GM23338 (cell line): ENCODE measurements at regions not wholly inside any gene's neighbourhood (a gene's known extent, or its start where the extent isn't known, plus 50 kb on each side); places are given as distances from the start of the nearest gene placed in this dataset.
A peak's percentile ranks its signal among the peaks of the same experiment; 100 is the strongest.

Experiments
- CREB1 ChIP-seq: fragments of 250-450 bp; sonication (Bioruptor Pico); IDR thresholded peaks from 2 replicates; pipeline ENCODE4 v1.5.0; 2020; ENCODE audit warnings: low read depth, mild to moderate bottlenecking, moderate library complexity
- EZH2 ChIP-seq: fragments of 200-600 bp; sonication (generic); IDR thresholded peaks from one replicate; pipeline ENCODE4 v1.8.0; 2017; ENCODE audit warnings: antibody characterized with exemption, mild to moderate bottlenecking, low read depth; ENCODE audit not compliant: unreplicated experiment
- TF ChIP-seq, protein P1 (sequence below): IDR thresholded peaks from one replicate; pipeline ENCODE4 v1.6.1; 2018; ENCODE audit warnings: antibody characterized with exemption; ENCODE audit not compliant: unreplicated experiment
- TF ChIP-seq, protein P2 (sequence below), 2 experiments: fragments of 200-600 bp in 1 of 2; sonication (generic) in 1 of 2; conservative IDR thresholded peaks; 2 replicates each; pipeline versions ENCODE4 v1.5.1 to v1.6.1; 2016 to 2017; ENCODE audit warnings: antibody characterized with exemption in 2 of 2, low read depth in 2 of 2, mild to moderate bottlenecking in 2 of 2, moderate library complexity in 1 of 2
- TF ChIP-seq, protein P3 (sequence below): IDR thresholded peaks from 2 replicates; pipeline ENCODE4 v1.6.1; 2016; ENCODE audit warnings: antibody characterized with exemption

DNA sequence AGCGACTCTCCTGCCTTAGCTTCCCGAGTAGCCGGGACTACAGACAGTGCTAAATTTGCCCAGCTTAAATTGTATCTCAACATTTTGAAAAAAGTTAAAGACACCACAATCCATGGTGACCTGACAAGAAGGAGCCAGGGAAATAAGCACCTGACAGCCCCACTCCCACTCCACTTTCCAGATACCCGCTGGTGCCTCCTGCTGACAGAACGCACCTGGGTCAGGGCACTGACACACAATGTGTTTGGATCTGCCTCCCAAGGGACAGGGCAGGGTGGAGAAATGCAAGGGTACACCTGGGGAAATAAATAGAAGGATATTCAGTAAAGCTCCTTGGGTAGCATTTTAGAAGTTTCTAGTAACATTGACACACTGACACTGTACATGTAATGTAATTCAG is 58.9 kb upstream of the OPN4 start:
- no peak for TF ChIP-seq CREB1 (CRISPR knock-in tag)
- TF ChIP-seq, protein P1, sequence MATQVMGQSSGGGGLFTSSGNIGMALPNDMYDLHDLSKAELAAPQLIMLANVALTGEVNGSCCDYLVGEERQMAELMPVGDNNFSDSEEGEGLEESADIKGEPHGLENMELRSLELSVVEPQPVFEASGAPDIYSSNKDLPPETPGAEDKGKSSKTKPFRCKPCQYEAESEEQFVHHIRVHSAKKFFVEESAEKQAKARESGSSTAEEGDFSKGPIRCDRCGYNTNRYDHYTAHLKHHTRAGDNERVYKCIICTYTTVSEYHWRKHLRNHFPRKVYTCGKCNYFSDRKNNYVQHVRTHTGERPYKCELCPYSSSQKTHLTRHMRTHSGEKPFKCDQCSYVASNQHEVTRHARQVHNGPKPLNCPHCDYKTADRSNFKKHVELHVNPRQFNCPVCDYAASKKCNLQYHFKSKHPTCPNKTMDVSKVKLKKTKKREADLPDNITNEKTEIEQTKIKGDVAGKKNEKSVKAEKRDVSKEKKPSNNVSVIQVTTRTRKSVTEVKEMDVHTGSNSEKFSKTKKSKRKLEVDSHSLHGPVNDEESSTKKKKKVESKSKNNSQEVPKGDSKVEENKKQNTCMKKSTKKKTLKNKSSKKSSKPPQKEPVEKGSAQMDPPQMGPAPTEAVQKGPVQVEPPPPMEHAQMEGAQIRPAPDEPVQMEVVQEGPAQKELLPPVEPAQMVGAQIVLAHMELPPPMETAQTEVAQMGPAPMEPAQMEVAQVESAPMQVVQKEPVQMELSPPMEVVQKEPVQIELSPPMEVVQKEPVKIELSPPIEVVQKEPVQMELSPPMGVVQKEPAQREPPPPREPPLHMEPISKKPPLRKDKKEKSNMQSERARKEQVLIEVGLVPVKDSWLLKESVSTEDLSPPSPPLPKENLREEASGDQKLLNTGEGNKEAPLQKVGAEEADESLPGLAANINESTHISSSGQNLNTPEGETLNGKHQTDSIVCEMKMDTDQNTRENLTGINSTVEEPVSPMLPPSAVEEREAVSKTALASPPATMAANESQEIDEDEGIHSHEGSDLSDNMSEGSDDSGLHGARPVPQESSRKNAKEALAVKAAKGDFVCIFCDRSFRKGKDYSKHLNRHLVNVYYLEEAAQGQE: no peak
- TF ChIP-seq, protein P2, sequence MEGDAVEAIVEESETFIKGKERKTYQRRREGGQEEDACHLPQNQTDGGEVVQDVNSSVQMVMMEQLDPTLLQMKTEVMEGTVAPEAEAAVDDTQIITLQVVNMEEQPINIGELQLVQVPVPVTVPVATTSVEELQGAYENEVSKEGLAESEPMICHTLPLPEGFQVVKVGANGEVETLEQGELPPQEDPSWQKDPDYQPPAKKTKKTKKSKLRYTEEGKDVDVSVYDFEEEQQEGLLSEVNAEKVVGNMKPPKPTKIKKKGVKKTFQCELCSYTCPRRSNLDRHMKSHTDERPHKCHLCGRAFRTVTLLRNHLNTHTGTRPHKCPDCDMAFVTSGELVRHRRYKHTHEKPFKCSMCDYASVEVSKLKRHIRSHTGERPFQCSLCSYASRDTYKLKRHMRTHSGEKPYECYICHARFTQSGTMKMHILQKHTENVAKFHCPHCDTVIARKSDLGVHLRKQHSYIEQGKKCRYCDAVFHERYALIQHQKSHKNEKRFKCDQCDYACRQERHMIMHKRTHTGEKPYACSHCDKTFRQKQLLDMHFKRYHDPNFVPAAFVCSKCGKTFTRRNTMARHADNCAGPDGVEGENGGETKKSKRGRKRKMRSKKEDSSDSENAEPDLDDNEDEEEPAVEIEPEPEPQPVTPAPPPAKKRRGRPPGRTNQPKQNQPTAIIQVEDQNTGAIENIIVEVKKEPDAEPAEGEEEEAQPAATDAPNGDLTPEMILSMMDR (conservative IDR thresholded peaks at IDR 0.05; ENCODE audit: low read depth in 2 of 2): peak; percentile 11 to 44; a peak in 2 of 4 replicates
- no peak for TF ChIP-seq EZH2
- TF ChIP-seq, protein P3, sequence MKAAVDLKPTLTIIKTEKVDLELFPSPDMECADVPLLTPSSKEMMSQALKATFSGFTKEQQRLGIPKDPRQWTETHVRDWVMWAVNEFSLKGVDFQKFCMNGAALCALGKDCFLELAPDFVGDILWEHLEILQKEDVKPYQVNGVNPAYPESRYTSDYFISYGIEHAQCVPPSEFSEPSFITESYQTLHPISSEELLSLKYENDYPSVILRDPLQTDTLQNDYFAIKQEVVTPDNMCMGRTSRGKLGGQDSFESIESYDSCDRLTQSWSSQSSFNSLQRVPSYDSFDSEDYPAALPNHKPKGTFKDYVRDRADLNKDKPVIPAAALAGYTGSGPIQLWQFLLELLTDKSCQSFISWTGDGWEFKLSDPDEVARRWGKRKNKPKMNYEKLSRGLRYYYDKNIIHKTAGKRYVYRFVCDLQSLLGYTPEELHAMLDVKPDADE: no peak
